ENCODE measurements at regions not wholly inside any gene's neighbourhood (a gene's known extent, or its start where the extent isn't known, plus 50 kb on each side); places are given as distances from the start of the nearest gene placed in this dataset.

- no peak for DNase-seq (ENCODE audit: low read depth)
Measured at GRCh38 chr3:135792858-135793475, 172.6 kb upstream of the PPP2R3A start.

- DNase-seq (ENCODE audit: low read depth) = no peak
Measured at GRCh38 chr3:135800071-135800549, 165.4 kb upstream of the PPP2R3A start.

GRCh38 chr3:135801018-135801417 lies 164.5 kb upstream of the PPP2R3A start:
- no peak for DNase-seq (ENCODE audit: low read depth)

- DNase-seq (ENCODE audit: low read depth) = no peak
Measured at GRCh38 chr3:135802171-135802570, 163.4 kb upstream of the PPP2R3A start.

- DNase-seq (ENCODE audit: low read depth) = peak; percentile 42
Measured at GRCh38 chr3:135803028-135803692, 162.4 kb upstream of the PPP2R3A start.

GRCh38 chr3:135805752-135806151 lies 159.8 kb upstream of the PPP2R3A start:
- DNase-seq (ENCODE audit: low read depth) = no peak

- DNase-seq (ENCODE audit: low read depth) = peak; percentile 9
Measured at GRCh38 chr3:135806317-135806716, 159.2 kb upstream of the PPP2R3A start.

GRCh38 chr3:135807879-135808278 lies 157.6 kb upstream of the PPP2R3A start:
- no peak for DNase-seq (ENCODE audit: low read depth)

GRCh38 chr3:135809021-135809634 lies 156.4 kb upstream of the PPP2R3A start:
- DNase-seq (ENCODE audit: low read depth) = no peak

GRCh38 chr3:135811651-135812050 lies 153.9 kb upstream of the PPP2R3A start:
- no peak for DNase-seq (ENCODE audit: low read depth)

- no peak for DNase-seq (ENCODE audit: low read depth)
Measured at GRCh38 chr3:135812057-135812456, 153.5 kb upstream of the PPP2R3A start.

- DNase-seq (ENCODE audit: low read depth) = peak; percentile 61
Measured at GRCh38 chr3:135834465-135834864, 131.1 kb upstream of the PPP2R3A start.

GRCh38 chr3:135837977-135838631 lies 127.4 kb upstream of the PPP2R3A start:
- DNase-seq (ENCODE audit: low read depth) = no peak

GRCh38 chr3:135840436-135840835 lies 125.1 kb upstream of the PPP2R3A start:
- no peak for DNase-seq (ENCODE audit: low read depth)

GRCh38 chr3:135844386-135844785 lies 121.1 kb upstream of the PPP2R3A start:
- DNase-seq (ENCODE audit: low read depth) = no peak

GRCh38 chr3:135848051-135848450 lies 117.5 kb upstream of the PPP2R3A start:
- DNase-seq (ENCODE audit: low read depth) = no peak

GRCh38 chr3:135849827-135850226 lies 115.7 kb upstream of the PPP2R3A start:
- no peak for DNase-seq (ENCODE audit: low read depth)

GRCh38 chr3:135851201-135852081 lies 114.1 kb upstream of the PPP2R3A start:
- peak; percentile 54 for DNase-seq (ENCODE audit: low read depth)

GRCh38 chr3:135853981-135854380 lies 111.5 kb upstream of the PPP2R3A start:
- no peak for DNase-seq (ENCODE audit: low read depth)

- no peak for DNase-seq (ENCODE audit: low read depth)
Measured at GRCh38 chr3:135860761-135861160, 104.8 kb upstream of the PPP2R3A start.

- DNase-seq (ENCODE audit: low read depth) = no peak
Measured at GRCh38 chr3:135862361-135862760, 103.2 kb upstream of the PPP2R3A start.

- no peak for DNase-seq (ENCODE audit: low read depth)
Measured at GRCh38 chr3:135864060-135864459, 101.5 kb upstream of the PPP2R3A start.

Data from renal cortical epithelial cell (primary cell).